ENCODE measurements at regions not wholly inside any gene's neighbourhood (a gene's known extent, or its start where the extent isn't known, plus 50 kb on each side); places are given as distances from the start of the nearest gene placed in this dataset.

DNA sequence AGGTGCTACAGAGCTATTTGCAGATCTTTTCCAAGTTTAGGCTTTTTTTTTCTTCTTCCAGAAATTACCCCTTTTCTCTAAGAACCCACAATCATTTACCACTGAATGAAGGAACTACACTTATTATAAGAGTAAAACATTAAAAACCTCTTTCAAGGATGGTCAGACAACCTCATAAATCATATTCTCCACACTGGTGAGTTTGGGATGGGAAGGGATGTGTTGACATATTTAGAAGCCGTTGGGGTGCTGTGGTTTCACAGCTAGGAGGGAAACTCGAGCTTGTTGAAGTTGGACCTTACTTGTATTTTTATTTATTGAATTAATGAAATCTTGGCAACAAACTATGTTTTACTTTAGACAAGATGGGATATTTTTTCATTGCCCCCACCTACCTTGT, 289.4 kb upstream of the MEIS1 start:
- TF ChIP-seq POLR2A (IDR thresholded peaks at IDR 0.05) (no peak), CTCF (IDR thresholded peaks at IDR 0.05) (no peak)
